Vagina (tissue), 2 donors: ENCODE measurements at regions not wholly inside any gene's neighbourhood (a gene's known extent, or its start where the extent isn't known, plus 50 kb on each side); places are given as distances from the start of the nearest gene placed in this dataset.

Experiments
- DNase-seq, 2 donors: peaks; one replicate each; pipeline ENCODE4 v3.0.0-alpha.2; 2017; ENCODE audit errors: extremely low spot score in 2 of 2
- H3K27ac ChIP-seq: fragments of 200-600 bp; sonication (generic); one replicate; pipeline ENCODE4 v1.5.1; 2019
- H3K27me3 ChIP-seq: fragments of 200-600 bp; sonication (generic); one replicate; pipeline ENCODE4 v1.5.1; 2019
- H3K36me3 ChIP-seq, 2 donors: fragments of 200-600 bp; sonication (generic); one replicate each; pipeline ENCODE4 v1.5.1; 2017 to 2019
- H3K4me1 ChIP-seq: fragments of 200-600 bp; sonication (generic); one replicate; pipeline ENCODE4 v1.5.1; 2019
- H3K4me3 ChIP-seq, 2 donors: fragments of 200-600 bp; sonication (generic); 1 replicate in 1 of 2; 2 replicates in 1 of 2; pipeline ENCODE4 v1.5.1; 2016 to 2019
- H3K9me3 ChIP-seq: fragments of 200-600 bp; sonication (generic); one replicate; pipeline ENCODE4 v1.5.1; 2019
- POLR2A ChIP-seq, 2 donors: fragments of 450-650 bp; IDR thresholded peaks; one replicate each; pipeline ENCODE4 v1.6.1; 2017; ENCODE audit warnings: antibody characterized with exemption in 2 of 2, mild to moderate bottlenecking in 2 of 2, moderate library complexity in 2 of 2
- POLR2AphosphoS5 ChIP-seq, 2 donors: sonication (generic); formaldehyde crosslinking; IDR thresholded peaks; one replicate each; pipeline ENCODE4 v1.9.0; 2017; ENCODE audit warnings: antibody characterized with exemption in 2 of 2, mild to moderate bottlenecking in 2 of 2, low read depth in 1 of 2; ENCODE audit not compliant: insufficient read depth in 1 of 2
- intact Hi-C: fragments of 100-400 bp; cut with DNase I; formaldehyde crosslinking; loops from one replicate; pipeline ENCODE4 v1.15.1; 2023
- TF ChIP-seq, protein P1 (sequence below), 3 experiments: fragments of 450-650 bp in 2 of 3; fragments of 200-600 bp in 1 of 3; sonication (generic) in 1 of 3; IDR thresholded peaks; one replicate each; pipeline ENCODE4 v1.5.1; 2017 to 2019; ENCODE audit warnings: antibody characterized with exemption in 3 of 3, mild to moderate bottlenecking in 2 of 3, moderate library complexity in 2 of 3

DNA sequence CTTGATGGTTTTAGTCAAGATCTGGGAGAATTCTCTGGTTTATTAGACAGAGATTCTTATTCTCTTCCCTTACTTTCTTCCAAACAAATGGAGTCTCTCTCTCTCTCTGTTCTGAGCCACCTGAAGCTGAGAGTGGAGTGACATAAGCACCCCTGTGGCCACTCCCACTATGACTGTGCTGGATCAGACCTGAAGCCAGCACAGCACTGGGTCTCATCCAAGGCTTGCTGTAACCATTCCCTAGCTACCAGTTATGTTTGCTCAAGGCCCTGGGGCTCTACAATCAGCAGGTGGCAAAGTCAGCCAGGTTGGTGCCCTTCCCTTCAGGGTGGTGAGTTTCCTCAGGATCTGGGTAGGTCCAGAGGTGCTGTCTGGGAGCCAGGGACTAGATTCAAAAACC is 568.5 kb downstream of the AACS start:
- no peak for TF ChIP-seq POLR2A (IDR thresholded peaks at IDR 0.05)
- no peak for TF ChIP-seq POLR2AphosphoS5 (IDR thresholded peaks at IDR 0.05; ENCODE audit: insufficient read depth in 1 of 2, low read depth in 1 of 2)
- TF ChIP-seq, protein P1, sequence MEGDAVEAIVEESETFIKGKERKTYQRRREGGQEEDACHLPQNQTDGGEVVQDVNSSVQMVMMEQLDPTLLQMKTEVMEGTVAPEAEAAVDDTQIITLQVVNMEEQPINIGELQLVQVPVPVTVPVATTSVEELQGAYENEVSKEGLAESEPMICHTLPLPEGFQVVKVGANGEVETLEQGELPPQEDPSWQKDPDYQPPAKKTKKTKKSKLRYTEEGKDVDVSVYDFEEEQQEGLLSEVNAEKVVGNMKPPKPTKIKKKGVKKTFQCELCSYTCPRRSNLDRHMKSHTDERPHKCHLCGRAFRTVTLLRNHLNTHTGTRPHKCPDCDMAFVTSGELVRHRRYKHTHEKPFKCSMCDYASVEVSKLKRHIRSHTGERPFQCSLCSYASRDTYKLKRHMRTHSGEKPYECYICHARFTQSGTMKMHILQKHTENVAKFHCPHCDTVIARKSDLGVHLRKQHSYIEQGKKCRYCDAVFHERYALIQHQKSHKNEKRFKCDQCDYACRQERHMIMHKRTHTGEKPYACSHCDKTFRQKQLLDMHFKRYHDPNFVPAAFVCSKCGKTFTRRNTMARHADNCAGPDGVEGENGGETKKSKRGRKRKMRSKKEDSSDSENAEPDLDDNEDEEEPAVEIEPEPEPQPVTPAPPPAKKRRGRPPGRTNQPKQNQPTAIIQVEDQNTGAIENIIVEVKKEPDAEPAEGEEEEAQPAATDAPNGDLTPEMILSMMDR (IDR thresholded peaks at IDR 0.05) = no peak
- Histone ChIP-seq H3K9me3 (no peaks in the 10 kb centered on the region), H3K4me1 (no peaks in the 10 kb centered on the region), H3K36me3 (no peaks in the 10 kb centered on the region), H3K4me3 (no peak overlapping the region), H3K27me3 (no peaks in the 10 kb centered on the region), H3K27ac (no peak overlapping the region)
- intact Hi-C loops = no loop called here
- no peak for DNase-seq

DNA sequence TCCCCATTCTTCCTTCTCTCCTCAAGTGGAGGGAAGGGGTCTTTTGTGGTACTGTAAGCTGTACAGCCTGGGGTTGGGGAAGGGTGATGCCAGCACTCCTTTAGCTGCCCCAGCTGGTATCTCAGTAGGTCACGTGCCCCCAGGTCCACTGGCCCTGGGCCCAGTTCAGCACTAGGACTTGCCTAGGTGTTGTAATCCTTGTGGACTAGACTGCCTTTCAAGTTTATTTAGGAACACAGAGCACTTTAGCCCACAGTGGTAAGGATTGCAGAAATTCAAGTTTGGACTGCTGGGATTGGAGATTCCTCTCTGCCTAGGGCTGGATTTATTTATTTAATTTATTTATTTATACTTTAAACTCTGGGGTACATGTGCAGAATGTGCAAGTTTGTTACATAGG is 569.6 kb downstream of the AACS start:
- Histone ChIP-seq H3K9me3 (no peaks in the 10 kb centered on the region), H3K36me3 (no peaks in the 10 kb centered on the region), H3K27me3 (no peaks in the 10 kb centered on the region), H3K4me3 (no peak overlapping the region), H3K4me1 (no peaks in the 10 kb centered on the region), H3K27ac (no peak overlapping the region)
- intact Hi-C loops = no loop called here
- DNase-seq = no peak
- TF ChIP-seq, protein P1 (IDR thresholded peaks at IDR 0.05) = no peak
- TF ChIP-seq POLR2AphosphoS5 (IDR thresholded peaks at IDR 0.05; ENCODE audit: insufficient read depth in 1 of 2, low read depth in 1 of 2) = no peak
- TF ChIP-seq POLR2A (IDR thresholded peaks at IDR 0.05) = no peak

DNA sequence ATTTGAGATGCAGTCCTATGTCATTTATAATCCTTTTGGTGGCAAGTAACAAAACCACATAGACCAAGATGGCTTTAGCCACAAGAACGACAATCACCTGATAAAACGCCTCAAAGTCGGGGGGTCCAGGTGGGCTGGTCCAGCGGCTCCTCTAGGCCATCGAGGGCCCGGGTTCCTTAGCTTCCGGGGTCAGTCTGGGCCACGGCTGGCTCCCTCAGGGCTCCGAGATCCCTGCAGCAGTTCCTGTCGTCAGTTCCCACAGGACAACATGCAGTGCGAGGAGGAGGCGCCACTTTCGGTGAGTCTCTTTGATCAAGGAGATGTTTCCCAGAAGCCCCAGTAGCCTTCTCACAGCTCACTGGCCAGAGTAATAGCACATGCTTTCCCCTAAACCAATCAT is 574.6 kb downstream of the AACS start:
- Histone ChIP-seq H3K27me3 (no peaks in the 10 kb centered on the region), H3K27ac (no peak overlapping the region), H3K9me3 (no peaks in the 10 kb centered on the region), H3K36me3 (no peaks in the 10 kb centered on the region), H3K4me3 (no peak overlapping the region), H3K4me1 (no peaks in the 10 kb centered on the region)
- no peak for DNase-seq
- intact Hi-C loops = no loop called here
- TF ChIP-seq POLR2AphosphoS5 (IDR thresholded peaks at IDR 0.05; ENCODE audit: insufficient read depth in 1 of 2, low read depth in 1 of 2) (no peak), POLR2A (IDR thresholded peaks at IDR 0.05) (no peak)
- TF ChIP-seq, protein P1 (IDR thresholded peaks at IDR 0.05) = no peak

GRCh38 chr12:125643055-125643454 is 577.8 kb downstream of the AACS start:
- TF ChIP-seq, protein P1 (IDR thresholded peaks at IDR 0.05) = no peak
- TF ChIP-seq POLR2AphosphoS5 (IDR thresholded peaks at IDR 0.05; ENCODE audit: insufficient read depth in 1 of 2, low read depth in 1 of 2) = no peak

GRCh38 chr12:125645724-125646123 is 580.5 kb downstream of the AACS start:
- TF ChIP-seq POLR2A (IDR thresholded peaks at IDR 0.05) (no peak), POLR2AphosphoS5 (IDR thresholded peaks at IDR 0.05; ENCODE audit: insufficient read depth in 1 of 2, low read depth in 1 of 2) (no peak)
- TF ChIP-seq, protein P1 (IDR thresholded peaks at IDR 0.05) = no peak
- no peak for DNase-seq
- no peaks in the 10 kb centered on the region for H3K9me3 ChIP-seq
- no peaks in the 10 kb centered on the region for H3K27me3 ChIP-seq
- intact Hi-C loops = no loop called here
- H3K4me3 ChIP-seq = no peak overlapping the region
- H3K36me3 ChIP-seq = no peaks in the 10 kb centered on the region
- no peak overlapping the region for H3K27ac ChIP-seq
- no peaks in the 10 kb centered on the region for H3K4me1 ChIP-seq

More at GRCh38 chr12:125643055-125643454, 577.8 kb downstream of the AACS start:
- Histone ChIP-seq H3K4me3 (no peak overlapping the region), H3K9me3 (no peaks in the 10 kb centered on the region), H3K36me3 (no peaks in the 10 kb centered on the region), H3K27ac (no peak overlapping the region), H3K27me3 (no peaks in the 10 kb centered on the region), H3K4me1 (no peaks in the 10 kb centered on the region)
- DNase-seq = no peak
- intact Hi-C loops = no loop called here
